GM19468 (cell line): ENCODE measurements at regions not wholly inside any gene's neighbourhood (a gene's known extent, or its start where the extent isn't known, plus 50 kb on each side); places are given as distances from the start of the nearest gene placed in this dataset.

Experiments
- ATAC-seq: cut with Tn5 transposase; IDR thresholded peaks from one replicate; pipeline ENCODE4 v1.9.1; 2021; ENCODE audit warnings: mild to moderate bottlenecking, moderate library complexity, moderate number of reproducible peaks; ENCODE audit not compliant: unreplicated experiment; ENCODE audit errors: extremely low read depth

- no peak for ATAC-seq
Observed at GRCh38 chr13:58144616-58145015, 513.1 kb downstream of the PCDH17 start.

GRCh38 chr13:58151452-58151851 lies 519.9 kb downstream of the PCDH17 start:
- ATAC-seq: no peak

- no peak for ATAC-seq
Observed at GRCh38 chr13:58160980-58161379, 529.4 kb downstream of the PCDH17 start.

GRCh38 chr13:58165617-58166016 lies 534.1 kb downstream of the PCDH17 start:
- ATAC-seq: no peak

GRCh38 chr13:58181111-58181510 lies 549.6 kb downstream of the PCDH17 start:
- ATAC-seq: no peak

DNA sequence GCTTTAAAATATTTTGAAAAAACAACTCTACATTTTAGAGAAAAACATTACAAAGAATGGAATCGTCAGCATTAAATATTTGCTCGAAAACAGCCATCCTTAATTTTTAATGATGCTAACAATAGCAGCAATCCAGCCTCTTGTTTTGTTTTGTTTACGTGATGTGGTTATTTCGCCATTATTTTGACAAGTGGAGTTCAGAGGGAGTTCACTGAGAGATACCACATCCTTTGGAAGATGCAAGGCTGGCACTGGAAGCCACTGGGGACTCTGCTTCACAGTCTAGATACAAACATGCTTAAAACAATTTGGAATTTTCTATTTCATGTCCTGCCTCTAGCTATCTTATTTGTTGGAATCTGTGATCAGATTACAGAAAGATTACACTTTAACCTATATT lies 556.3 kb downstream of the PCDH17 start:
- ATAC-seq: no peak

- no peak for ATAC-seq
Observed at GRCh38 chr13:58190577-58190976, 559.0 kb downstream of the PCDH17 start.

GRCh38 chr13:58191754-58192153 lies 560.2 kb downstream of the PCDH17 start:
- ATAC-seq: no peak

DNA sequence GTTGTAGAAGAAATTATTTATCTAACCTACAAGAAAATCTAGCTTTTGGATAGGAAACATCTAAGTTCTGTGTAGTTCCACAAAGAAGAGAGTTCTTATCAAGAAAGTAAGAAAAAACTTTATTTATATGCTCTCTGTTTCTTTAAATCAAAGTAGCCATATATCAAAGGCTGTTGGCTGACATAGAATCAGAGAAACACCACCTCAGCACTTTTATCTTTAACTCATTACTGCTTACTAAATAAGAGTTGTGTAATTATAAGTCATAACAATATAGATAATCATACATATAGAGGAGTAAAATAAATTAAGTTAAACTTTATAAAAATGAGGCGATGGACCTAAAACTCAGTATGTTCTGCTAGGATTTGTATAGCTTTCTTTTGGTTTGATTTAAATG lies 570.6 kb downstream of the PCDH17 start:
- ATAC-seq: no peak

GRCh38 chr13:58207501-58207900 lies 576.0 kb downstream of the PCDH17 start:
- no peak for ATAC-seq

- no peak for ATAC-seq
Observed at GRCh38 chr13:58235454-58235853, 603.9 kb downstream of the PCDH17 start.

- no peak for ATAC-seq
Observed at GRCh38 chr13:58238972-58239773, 607.6 kb downstream of the PCDH17 start.

GRCh38 chr13:58239774-58240268 lies 608.3 kb downstream of the PCDH17 start:
- no peak for ATAC-seq

- no peak for ATAC-seq
Observed at GRCh38 chr13:58247080-58247479, 615.5 kb downstream of the PCDH17 start.

GRCh38 chr13:58254943-58255342 lies 623.4 kb downstream of the PCDH17 start:
- ATAC-seq: no peak

DNA sequence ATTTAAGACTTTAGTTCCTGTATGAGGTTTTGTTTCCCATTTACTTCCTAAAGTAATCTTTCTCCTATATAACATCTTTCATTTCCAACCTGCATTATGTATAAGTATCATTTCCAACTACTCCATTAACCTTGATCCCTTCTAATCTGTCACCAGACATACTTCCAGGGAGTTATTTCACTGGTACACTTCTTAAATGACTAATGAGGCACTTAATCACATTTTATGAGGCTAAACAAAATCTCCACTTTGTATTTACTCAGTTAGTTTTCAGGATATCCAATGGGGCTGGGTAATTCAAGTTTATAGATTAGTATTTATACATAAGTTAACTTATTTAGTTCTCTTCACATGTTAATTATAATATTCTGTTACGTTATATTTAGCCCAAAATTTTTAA lies 634.7 kb downstream of the PCDH17 start:
- ATAC-seq: no peak

- ATAC-seq: no peak
Observed at GRCh38 chr13:58298556-58299135, 667.1 kb downstream of the PCDH17 start.

DNA sequence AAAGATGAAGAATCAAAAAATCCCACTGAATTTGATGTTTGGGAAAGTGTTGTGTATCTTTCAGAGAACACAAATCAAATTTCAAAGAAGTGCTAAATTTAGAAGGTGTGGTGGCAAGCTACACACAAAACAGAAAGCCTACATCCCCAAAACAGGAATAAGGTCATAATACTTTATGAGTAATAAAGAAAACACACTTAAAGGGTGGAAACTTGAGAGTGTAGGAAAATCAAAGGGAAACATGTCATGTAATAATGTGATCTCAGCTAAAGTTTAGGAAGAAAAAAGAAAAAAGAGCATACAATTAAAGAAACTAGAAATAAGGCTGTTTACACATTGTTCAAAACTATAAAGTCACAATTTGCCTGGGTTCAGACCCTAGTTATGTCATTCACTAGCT lies 668.7 kb downstream of the PCDH17 start:
- no peak for ATAC-seq

GRCh38 chr13:58300974-58301681 lies 669.6 kb downstream of the PCDH17 start:
- ATAC-seq: no peak

DNA sequence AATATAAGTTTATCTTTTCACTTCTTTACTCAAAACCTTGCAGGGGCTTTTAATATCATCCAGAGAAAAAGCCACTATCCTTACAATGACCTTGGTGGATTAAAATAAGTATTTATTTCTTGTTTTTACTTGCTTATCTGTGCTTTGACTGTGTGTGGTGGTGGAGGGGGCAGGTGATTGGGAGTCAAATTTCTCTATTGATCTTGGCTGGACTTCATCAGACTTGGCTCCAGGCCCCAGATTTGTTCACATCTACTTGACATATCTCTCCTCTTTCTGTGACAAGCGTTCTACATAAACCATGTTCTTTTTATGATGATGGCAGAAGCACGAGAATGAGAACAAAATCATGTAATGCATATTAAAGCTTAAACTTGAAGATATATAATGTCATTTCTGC lies 670.8 kb downstream of the PCDH17 start:
- no peak for ATAC-seq

DNA sequence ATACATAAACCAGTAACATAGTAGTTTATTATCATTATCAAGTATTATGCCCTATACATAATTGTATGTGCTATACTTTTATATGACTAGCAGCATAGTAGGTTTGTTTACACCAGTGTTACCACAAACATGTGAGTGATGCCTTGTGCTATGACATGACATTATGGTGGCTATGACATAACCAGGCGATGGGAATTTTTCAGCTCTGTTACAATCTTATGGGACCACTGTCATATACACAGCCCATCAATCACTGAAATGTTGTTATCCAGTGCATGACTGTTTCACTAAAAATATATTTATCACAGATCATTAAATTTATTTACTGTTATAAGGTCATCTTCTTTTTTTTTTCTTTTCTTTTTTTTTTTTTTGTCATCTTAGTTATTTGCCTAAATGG lies 674.5 kb downstream of the PCDH17 start:
- ATAC-seq: no peak
